Inferior parietal cortex (tissue), 1 donor: ENCODE measurements at regions not wholly inside any gene's neighbourhood (a gene's known extent, or its start where the extent isn't known, plus 50 kb on each side); places are given as distances from the start of the nearest gene placed in this dataset.

ENCODE experiments used
- DNase-seq: peaks from one replicate; pipeline ENCODE4 v3.0.0-alpha.2; 2016; ENCODE audit errors: extremely low spot score

DNA sequence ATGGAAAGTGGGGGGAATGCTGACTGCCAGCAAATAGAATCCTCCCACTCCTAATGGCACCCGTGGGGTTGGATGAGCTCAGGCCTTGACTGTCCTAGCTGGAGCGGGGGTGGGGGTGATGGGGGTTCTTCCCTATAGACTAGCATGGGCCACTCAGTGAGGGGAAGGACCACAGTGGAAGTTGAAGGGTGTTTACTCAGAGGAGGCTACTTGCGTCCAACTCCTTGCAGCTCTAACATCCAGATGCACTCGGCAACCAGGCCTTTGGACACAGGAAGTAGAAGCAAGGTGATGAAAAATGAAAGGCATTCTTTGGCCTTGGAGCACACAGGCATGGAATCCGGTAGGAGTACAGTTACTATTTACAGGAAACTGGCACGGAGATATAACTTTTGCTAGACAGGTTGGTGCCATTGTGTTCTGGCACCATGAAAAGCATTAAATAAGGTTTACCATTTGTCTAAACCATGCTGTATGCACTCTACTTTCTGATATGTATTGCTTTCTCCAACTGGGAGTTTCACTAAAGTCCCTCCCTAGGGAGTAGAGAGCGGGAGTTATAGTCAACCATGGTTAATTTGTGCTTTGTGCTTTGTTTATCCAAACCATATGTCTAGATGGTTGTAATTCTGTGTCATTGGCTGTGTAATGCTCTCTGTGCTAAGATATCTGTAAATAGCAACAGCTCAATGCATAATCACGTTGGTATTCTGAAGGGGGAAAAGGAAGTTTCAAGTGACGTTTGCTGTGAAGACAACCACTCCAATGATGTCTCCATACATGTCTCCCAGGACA lies 125.3 kb downstream of the TSHZ3 start:
- no peak for DNase-seq

DNA sequence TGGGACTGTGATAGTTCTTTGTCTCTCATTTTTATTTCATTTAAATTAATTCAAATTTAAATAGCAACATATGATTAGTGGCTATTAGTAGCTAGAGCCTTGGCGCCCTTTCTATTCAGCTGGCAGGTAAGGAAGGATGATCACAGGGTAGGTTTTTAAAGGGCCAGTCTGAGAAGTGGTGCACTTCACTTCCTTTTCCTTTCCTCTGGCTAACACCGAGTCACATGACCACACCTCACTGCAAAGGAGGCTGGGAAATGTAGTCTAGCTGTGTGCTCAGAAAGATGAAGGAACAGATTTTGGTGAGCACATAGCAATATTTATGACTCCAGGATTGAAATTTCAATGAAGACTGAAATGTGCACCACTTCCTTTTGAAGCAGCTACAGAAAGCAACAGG lies 128.7 kb downstream of the TSHZ3 start:
- DNase-seq = no peak

DNA sequence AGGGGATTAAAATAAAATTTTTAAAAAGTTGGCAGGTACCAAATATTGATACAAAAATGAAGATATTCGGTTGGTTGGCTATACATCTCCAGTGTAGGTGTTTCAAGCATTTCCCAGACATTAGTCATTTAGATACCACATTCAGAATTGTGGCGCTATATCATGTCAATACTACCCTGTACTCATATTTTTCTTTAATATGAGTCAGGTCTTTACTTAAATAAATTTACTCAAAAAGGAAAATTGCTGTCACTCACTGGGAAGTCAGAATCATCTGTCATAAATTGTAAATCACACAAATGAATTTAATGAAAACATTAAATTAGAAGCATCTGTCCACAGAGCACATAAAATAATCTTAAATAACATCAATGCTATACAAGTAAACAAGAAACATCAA lies 134.2 kb downstream of the TSHZ3 start:
- no peak for DNase-seq

DNA sequence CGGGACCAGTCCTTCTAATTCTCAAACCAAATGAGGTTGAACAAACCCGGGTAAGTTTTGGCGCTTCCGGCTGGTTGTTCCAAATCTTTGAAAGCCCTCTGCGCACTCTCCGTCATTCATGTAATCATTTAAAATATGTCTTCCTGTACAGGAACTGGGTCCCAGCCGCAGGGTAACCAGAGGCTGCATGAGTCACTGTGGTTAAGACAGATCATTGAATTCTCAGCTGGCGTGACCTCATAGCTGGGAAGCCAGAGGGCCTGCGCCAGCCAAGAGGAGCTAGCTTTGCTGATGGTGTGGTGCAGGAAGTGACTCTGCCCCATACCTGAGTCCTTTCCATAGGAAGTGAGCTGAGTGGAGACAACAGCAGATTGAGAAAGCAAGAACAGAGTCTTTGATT lies 135.2 kb downstream of the TSHZ3 start:
- DNase-seq = no peak

DNA sequence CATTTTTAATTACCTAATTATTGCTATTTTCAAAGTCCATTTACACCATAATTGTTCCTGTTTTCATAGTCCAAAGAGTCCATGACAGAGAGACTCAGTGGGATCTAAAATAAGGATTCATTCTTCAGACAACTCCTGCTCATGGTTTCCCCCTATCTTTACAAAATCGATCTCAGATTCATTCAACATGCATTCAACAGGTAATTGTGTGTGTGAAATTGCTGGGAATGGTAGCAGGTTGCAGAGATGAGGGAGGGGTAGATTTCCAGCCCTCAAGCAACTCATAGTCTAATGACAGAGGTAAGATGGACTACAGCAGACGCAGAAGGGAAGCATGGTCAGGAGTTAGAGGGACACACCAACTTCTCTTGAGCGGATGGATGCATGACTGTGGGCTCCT lies 138.1 kb downstream of the TSHZ3 start:
- DNase-seq = no peak

DNA sequence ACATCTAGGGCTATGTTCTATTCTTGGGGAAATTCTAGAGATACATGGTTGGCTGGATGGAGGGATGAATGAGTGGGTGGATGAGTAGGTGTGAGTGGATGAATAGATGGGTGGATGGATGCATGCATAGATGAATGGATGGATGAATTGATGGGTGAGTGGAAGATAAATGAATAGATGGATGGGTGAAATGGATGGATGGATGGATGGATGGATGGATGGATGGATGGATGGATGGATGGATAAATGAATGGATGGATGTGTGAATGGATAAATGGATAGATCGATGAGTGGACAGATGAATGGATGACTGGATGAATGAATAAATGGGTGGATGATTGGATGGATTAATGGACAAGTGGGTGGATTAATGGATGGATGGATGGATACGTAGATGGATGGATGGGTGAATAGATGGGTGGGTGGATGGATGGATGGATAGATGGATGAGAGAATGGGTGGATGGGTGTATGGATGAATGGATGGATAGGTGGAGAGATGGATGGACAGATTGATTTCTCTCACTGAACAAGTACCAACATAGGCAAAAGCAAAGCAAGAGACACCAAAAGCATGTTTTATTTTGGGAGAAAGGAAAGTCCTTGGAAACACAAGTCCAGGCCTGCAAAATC lies 143.2 kb downstream of the TSHZ3 start:
- no peak for DNase-seq

DNA sequence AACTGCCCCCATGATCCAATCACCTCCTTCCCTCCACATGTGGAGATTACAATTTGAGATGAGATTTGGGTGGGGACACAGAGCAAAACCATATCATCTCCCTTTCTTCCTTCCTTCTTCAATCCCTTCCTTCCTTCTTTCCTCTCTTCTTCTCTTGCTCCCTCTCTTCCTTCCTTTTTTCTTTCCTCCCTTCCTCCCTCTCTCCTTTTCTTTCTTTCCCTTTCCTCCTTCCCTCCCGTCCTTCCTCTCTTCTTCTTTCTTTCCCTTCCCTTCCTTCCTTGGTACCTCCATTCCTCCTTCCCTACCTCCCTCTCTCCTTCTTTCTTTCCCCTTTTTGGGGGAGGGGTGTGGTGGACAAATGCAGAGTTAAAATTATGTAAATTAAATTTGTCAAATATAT lies 145.1 kb downstream of the TSHZ3 start:
- DNase-seq = no peak

DNA sequence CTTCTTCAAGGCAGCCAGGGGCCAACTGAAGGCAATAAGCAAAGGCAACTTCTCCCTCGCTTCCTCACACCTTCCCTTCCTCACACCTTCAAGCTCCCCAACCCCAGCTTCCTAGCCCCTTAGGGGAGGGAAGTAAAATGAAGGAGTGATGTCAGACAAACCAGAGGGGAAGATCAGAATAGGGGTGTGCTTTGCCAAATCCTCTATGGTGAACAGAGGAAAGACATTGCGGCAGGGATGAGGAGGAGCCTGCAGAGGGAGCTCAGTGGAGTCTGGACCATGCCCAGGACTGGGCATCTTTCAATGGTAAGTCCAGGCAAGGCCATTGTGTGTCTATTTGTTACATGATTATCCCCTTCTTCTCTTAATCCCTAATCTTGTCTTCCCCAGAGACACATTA lies 164.0 kb downstream of the TSHZ3 start:
- DNase-seq = no peak

DNA sequence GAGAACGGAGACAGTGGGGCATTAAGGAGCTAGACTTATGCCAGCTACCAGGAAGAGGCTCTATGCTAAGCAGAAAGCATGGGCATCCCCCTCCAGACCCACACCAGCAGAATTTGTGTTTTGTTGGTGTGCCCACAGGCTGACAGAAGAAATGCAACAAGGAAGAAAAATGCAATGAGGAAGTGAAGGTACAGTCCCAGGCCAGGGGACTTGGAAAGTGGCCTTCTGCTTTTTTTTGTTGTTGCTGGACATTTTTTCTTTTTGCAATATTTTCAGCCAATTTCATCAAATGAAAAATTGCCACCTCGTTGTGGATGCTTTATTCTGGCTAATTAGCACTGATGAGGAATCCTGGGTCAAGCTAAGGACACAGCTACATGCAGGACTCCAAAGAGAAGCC lies 167.7 kb downstream of the TSHZ3 start:
- no peak for DNase-seq

DNA sequence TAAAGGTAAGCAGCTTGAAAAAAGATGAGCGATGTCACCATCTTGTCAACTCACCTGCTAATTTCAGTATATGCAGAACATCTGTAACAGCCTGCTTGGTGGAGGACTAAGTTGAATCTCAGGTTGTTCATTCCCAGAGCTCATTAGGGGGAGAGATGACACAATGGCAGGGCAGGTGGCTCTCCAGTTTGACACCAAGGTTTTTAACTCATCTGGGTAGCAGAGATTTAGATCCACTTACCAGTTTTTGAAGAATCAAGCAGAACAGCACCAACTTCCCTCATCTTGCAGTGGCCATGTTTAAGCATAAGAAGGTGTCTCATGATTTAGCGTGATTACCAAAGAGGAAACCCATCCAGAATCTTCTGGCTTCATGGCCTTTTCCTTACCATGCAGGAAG lies 168.3 kb downstream of the TSHZ3 start:
- no peak for DNase-seq

DNA sequence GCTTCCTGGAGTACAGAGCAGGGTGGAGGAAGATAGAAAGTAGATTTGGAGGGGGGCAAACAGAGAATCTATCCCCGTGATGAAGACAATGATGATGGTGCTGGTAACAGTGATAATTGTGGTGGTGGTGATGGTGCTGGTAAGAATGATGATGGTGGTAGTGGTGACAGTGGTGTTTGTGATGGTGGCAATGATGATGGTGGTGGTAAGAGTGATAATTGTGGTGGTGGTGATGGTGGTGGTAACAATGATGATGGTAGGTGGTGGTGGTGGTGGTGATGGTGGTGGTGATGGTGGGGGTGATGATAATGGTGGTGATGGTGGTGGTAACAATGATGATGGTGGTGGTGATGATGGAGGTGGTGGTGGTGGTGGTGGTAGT lies 169.8 kb downstream of the TSHZ3 start:
- DNase-seq = no peak

DNA sequence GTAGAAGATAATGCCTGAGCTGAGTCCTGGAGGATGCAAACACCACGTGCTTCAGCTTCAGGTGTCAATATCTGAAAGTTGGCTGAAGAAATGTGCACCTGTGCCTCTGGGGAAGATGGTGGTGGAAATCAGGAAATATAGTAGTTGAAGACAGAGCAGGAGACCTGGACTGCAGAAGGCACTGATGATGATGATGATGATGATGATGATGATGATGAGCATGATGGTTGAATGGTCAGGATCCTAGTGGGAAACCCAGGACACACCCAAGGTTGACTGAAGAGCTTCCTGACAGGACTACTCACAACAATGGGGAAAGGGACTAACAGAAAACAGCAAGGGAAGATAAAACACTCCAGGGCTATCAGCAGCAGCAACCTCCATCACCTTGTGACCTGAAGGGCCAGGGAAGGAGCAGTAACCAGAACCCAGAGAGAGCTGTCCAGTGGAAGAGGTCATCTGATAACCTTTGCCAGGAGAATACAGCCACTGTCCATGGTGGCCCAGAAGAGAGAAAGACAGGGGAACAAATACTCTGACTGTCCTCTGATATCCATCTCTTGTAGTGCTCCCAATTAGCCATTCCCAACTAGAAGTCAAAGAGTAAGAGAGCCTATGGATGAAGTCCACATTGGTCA lies 170.3 kb downstream of the TSHZ3 start:
- no peak for DNase-seq

DNA sequence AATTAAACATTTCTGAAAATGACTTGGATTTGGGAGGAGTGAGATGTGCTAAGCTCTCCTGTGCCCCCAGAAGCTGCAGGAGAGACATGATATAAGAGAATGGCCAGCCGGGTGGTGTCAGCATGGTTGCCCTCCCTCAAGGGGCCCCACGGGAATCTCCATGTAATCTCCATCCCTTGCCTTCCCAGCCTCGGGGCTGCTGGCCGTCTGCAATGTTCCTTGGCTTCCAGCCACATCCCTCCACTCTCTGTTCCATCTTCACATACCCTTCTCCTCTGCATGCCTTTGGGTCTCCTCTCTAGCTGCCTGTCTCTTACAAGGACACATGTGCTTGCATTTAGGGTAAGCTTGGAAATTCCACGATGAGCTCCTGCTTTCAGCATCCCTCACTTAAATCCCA lies 172.0 kb downstream of the TSHZ3 start:
- no peak for DNase-seq

DNA sequence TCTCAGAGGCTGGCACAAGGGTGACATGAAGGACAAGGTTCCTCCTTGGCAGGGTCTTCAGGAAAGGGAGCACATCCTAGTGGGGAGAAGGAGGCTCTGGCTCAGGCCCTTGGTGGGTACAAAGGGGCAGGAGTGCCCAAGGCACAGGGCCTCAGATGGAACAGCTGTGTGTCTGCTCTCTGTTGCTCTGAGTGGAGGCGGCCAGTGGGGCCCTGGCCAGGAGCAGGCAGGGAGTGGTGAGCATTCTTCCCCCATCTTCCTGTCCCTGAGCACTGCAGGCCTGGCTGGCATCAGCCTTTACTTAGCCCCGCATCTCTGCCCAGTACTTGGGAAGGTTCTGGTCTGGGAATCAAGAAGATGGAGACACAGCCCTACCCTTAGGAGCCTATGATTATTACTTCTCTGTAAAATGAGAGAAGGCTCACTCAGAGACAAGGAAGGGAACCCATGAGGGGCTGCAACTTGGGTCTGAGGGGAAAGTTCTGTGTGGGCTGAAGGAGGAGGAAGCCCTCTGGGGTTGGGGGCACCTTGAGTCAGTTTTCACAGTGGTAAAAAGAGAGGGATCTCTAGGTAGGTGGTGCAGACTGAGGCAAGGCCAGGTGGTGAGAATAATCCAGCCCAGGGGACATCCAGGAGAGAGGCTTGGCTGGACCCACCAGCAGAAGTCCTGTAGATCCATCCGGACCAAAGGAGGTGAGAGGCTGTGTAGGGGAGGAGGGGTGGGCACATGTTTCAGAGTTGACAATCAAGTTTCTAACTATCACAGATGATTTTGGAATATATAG lies 173.5 kb downstream of the TSHZ3 start:
- no peak for DNase-seq

DNA sequence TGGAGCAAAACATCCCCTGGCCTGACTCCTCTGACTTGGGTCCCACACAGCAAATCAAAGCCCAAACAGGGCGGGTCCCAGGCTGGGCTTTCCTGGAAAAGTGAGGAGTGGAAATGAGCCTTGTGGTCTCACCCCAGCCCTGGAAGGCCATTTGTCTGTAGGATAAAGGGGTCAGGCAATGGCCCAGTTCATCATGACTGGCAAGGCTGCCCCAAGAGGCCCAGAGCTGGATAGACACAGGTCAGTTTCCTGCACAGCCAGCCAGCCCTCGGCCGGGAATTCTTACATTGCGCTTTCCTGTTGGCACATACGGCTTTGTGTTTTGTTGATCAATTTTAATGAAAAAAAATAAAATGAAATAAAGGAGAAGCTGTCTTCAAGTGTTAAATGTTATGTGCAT lies 174.3 kb downstream of the TSHZ3 start:
- no peak for DNase-seq

DNA sequence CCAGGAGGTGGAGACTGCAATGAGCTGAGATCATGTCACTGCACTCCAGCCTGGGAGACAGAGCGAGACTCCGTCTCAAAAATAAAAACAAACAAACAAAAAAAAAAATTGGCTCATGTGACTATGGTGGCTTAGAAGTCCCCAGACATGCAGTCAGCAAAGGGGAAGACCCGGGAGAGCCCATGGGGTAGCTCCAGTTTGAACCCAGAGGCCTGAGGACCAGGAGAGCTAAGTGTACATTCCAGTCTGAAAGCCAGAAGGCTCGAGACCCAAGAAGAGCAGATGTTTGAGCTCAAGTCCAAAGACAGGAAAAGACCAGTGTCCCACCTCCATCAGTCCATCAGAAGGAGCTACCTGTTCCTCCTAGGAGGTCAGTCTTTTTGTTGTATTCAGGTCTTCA lies 175.2 kb downstream of the TSHZ3 start:
- DNase-seq = no peak

DNA sequence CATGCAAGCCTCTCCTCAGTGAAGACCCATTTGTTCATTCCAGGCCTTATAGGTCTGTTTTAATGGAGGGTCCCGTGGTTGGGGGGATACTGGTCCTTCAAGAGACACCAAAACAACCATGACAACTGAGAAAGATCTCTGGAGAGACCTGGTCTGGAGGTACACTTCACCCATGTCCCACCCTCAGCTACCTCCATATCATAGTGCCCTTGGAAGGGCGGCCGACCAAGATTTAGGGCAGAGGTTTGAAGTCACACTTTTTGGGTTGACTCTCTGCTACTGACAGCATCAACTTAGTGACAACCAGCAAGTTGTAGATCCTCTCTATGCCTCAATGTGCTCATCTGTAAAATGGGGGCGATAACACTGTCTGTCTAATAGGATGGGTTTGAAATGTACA lies 177.3 kb downstream of the TSHZ3 start:
- DNase-seq = no peak

DNA sequence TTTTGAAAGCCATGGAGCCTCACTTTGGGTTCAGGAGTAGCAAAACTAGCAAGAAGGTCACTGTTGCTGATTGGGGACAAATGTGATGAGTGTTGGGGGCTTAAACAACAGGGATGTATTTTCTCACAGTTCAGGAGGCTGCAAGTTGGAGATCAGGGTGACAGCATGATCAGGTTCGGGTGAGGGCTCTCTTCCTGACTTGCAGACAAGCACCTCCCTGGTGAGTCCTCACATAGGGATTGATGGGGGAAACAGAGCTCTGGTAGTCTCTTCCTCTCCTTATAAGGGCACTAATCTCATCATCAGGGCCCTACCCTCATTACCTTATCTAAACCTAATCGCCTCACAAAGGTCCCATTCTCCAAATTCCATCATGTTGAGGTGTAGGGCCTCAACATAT lies 179.2 kb downstream of the TSHZ3 start:
- DNase-seq = no peak

DNA sequence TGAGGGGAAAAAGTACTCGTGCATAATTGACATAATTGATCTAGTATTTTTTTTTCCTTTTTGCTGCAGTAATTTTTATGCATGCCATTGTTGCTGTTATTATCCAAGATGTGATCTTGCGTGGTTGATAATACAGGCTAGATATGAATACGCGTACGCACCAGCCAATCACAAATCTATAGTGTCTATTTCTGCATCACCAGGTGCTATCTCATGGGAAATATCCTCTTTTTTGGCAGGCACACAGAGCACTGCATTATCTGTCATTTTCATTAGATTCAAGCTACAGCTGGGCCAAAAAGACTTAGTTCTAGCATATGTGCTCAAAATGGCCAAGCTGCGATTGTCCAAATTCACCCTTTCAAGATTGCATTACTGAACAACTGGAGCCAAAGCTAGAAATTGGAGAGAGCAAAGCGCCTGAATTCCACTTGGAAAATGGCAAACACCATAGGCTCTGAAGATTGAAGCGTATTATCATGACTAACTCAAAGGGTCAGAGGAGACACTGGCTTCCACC lies 181.1 kb downstream of the TSHZ3 start:
- DNase-seq = peak; percentile 7

DNA sequence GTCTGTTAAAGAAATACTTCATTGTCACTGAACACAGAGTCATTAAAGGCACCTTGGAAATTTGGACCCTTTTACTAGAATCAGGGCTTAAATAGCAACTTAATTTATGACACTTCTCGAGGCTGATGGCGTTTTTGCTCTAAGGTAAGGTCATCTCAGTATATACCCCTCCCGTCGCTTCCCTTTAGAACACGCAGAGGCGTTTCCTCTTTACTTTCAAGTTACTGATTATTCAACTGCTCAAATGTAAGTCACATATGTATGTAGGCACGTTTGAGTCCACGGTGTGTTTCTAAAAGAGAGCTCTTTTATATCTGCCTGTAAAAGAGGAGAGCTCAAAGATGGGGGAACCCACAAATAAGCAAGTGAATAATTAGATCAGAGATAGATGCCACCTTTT lies 181.5 kb downstream of the TSHZ3 start:
- DNase-seq = no peak

DNA sequence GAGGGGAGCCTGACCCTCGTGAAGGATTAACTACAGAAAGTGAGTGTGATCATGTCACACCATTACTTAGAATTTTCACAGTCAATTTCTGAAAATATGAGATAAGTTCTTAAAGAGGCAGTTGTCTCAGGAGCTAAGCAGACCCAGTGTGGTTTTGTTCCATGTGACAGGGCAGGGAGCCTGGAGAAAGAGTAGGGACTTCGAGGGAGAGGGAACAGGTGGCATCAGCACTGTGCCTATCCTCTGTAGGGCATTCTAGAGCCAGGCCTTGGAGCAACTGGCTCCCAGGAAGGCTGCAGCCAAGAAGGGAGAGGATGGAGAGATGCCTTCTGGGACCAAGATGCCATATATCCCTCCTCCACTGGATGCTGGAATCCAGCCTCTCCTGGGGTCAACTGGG lies 183.0 kb downstream of the TSHZ3 start:
- no peak for DNase-seq

DNA sequence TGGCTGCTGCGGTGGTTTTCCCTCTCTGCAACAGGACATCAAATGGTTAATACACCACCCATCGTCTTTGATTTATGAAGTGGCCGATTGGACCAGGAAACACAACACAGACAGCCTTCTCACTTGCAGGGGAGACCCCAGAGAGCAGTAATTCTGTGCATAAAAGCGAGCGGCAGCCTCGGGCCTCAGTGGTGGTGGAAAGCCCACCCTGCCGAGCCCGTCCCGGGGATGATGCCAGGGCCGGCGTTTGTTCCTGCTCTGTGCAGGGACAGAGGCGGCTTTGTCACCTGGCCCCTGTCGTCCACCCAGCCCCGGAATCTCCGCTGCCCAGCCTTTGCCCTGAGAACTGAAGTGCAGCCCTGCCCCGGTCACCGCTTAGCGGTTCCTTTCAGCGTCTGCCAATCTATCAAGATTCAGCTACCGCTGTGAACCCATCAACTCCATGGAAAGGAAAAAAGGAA lies 184.4 kb downstream of the TSHZ3 start:
- no peak for DNase-seq
